ENCODE measurements at regions not wholly inside any gene's neighbourhood (a gene's known extent, or its start where the extent isn't known, plus 50 kb on each side); places are given as distances from the start of the nearest gene placed in this dataset.

GRCh38 chr22:47230741-47231140 is 468.3 kb downstream of the TBC1D22A start:
- no peak for TF ChIP-seq POLR2A (IDR thresholded peaks at IDR 0.05)
- no peak for TF ChIP-seq CTCF (IDR thresholded peaks at IDR 0.05)

Measured in adrenal gland (tissue), 5 donors.